HCT116 (cell line): ENCODE measurements at regions not wholly inside any gene's neighbourhood (a gene's known extent, or its start where the extent isn't known, plus 50 kb on each side); places are given as distances from the start of the nearest gene placed in this dataset.
A peak's percentile ranks its signal among the peaks of the same experiment; 100 is the strongest.

Source experiments
- ATAC-seq: fragments of 200-7000 bp; cut with Tn5 transposase; 2 replicates; pipeline ENCODE4 v1.9.1; 2020; ENCODE audit warnings: mild to moderate bottlenecking, moderate library complexity
- BruUV-seq: library from RNA; stranded (reverse); fragments of 400-500 nt; replicated peaks from 2 replicates; lab custom pipeline; 2021; lab: Mats Ljungman, UMichigan
- CTCF ChIA-PET: fragments of 300-600 bp; sonication (Branson Sonifier 250); formaldehyde crosslinking; loops from one replicate; lab custom pipeline; 2021; ENCODE audit warnings: antibody characterized with exemption; lab: Charles Lee
- POLR2A ChIA-PET: fragments of 300-600, 350-600 bp; sonication (Branson Sonifier 250); formaldehyde crosslinking; loops from one replicate; lab custom pipeline; 2021; ENCODE audit warnings: antibody characterized with exemption; lab: Charles Lee
- RAD21 ChIA-PET, 2 experiments: fragments of 300-600 bp; sonication (Branson Sonifier 250); formaldehyde crosslinking; loops; one replicate each; lab custom pipeline; 2023; ENCODE audit warnings: low total read pairs in 2 of 2; ENCODE audit not compliant: uncharacterized antibody in 2 of 2, unreplicated experiment in 2 of 2, low non-redundant PET in 1 of 2; lab: Charles Lee
- DNase-seq: peaks from one replicate; pipeline ENCODE4 v3.0.0-alpha.2; 2010; ENCODE audit warnings: low read depth, low spot score
- H2AFZ ChIP-seq: fragments of 200-600 bp; shearing (Covaris generic), sonication (generic); 2 replicates; pipeline ENCODE4 v1.6.1; 2017; ENCODE audit warnings: low read depth, mixed run types, mixed read lengths, antibody characterized with exemption, low read length; ENCODE audit not compliant: poor library complexity, severe bottlenecking
- H3K27ac ChIP-seq: 2 replicates; pipeline ENCODE4 v1.5.1; 2012; ENCODE audit warnings: low read depth, low read length
- H3K27me3 ChIP-seq: fragments of 200-600 bp; sonication (generic); 2 replicates; pipeline ENCODE4 v1.6.1; 2016; ENCODE audit warnings: mixed run types, low read length, mixed read lengths; ENCODE audit not compliant: insufficient read depth
- H3K36me3 ChIP-seq, 2 experiments: fragments of 200-500 bp in 1 of 2; fragments of 200-600 bp in 1 of 2; sonication (Bioruptor generic) in 1 of 2; sonication (generic) in 1 of 2; 2 replicates each; pipeline versions ENCODE4 v1.5.1 to v1.6.1; 2014 to 2016; ENCODE audit warnings: low read length in 2 of 2, inconsistent platforms in 1 of 2, mixed read lengths in 1 of 2, mixed run types in 1 of 2; ENCODE audit not compliant: insufficient read depth in 2 of 2, control insufficient read depth in 1 of 2
- H3K4me1 ChIP-seq, 2 experiments: fragments of 200-600 bp in 1 of 2; sonication (generic) in 1 of 2; 2 replicates each; pipeline versions ENCODE4 v1.5.1 to v1.6.1; 2012 to 2017; ENCODE audit warnings: low read length in 2 of 2, inconsistent platforms in 1 of 2, mild to moderate bottlenecking in 1 of 2, mixed read lengths in 1 of 2, mixed run types in 1 of 2, moderate library complexity in 1 of 2; ENCODE audit not compliant: insufficient read depth in 2 of 2, control insufficient read depth in 1 of 2
- H3K4me2 ChIP-seq: fragments of 200-600 bp; sonication (generic); 2 replicates; pipeline ENCODE4 v1.6.1; 2017; ENCODE audit warnings: mixed run types, low read length, mixed read lengths
- H3K4me3 ChIP-seq, 2 experiments: fragments of 200-600 bp in 1 of 2; sonication (generic) in 1 of 2; replicated peaks in 1 of 2; 2 replicates each; pipeline ENCODE4 v1.5.1; 2011 to 2016; ENCODE audit warnings: low read length in 2 of 2, control low read depth in 1 of 2, low read depth in 1 of 2, mild to moderate bottlenecking in 1 of 2, mixed read lengths in 1 of 2, mixed run types in 1 of 2
- H3K79me2 ChIP-seq: fragments of 200-600 bp; sonication (generic); 2 replicates; pipeline ENCODE4 v1.6.1; 2017; ENCODE audit warnings: mild to moderate bottlenecking, mixed run types, low read length, moderate library complexity, mixed read lengths; ENCODE audit not compliant: insufficient read depth
- H3K9ac ChIP-seq: fragments of 200-600 bp; sonication (generic); 2 replicates; pipeline ENCODE4 v1.6.1; 2016; ENCODE audit warnings: low read length, mixed read lengths
- H3K9me2 ChIP-seq: fragments of 200-600 bp; sonication (generic), shearing (Covaris generic); 2 replicates; pipeline ENCODE4 v1.6.1; 2017; ENCODE audit warnings: mixed run types, mild to moderate bottlenecking, moderate library complexity; ENCODE audit not compliant: insufficient read depth
- H3K9me3 ChIP-seq, 2 experiments: fragments of 200-500 bp in 1 of 2; fragments of 200-600 bp in 1 of 2; sonication (Bioruptor generic) in 1 of 2; sonication (generic) in 1 of 2; 2 replicates each; pipeline ENCODE4 v1.6.1; 2014 to 2017; ENCODE audit warnings: low read length in 2 of 2, mixed read lengths in 2 of 2, inconsistent platforms in 1 of 2, low read depth in 1 of 2, mild to moderate bottlenecking in 1 of 2, mixed run types in 1 of 2, moderate library complexity in 1 of 2; ENCODE audit not compliant: control insufficient read depth in 1 of 2, insufficient read depth in 1 of 2
- H4K20me1 ChIP-seq: fragments of 200-600 bp; sonication (generic), shearing (Covaris generic); 2 replicates; pipeline ENCODE4 v1.6.1; 2017; ENCODE audit warnings: mixed run types, mild to moderate bottlenecking, moderate library complexity; ENCODE audit not compliant: insufficient read depth
- CEBPB ChIP-seq: IDR thresholded peaks from 2 replicates; pipeline ENCODE4 v1.6.1; 2012; ENCODE audit warnings: low read depth
- EZH2 ChIP-seq: fragments of 200-600 bp; sonication (generic); IDR thresholded peaks from 2 replicates; pipeline ENCODE4 v1.6.1; 2017; ENCODE audit warnings: antibody characterized with exemption, mixed run types
- EZH2phosphoT487 ChIP-seq: fragments of 200-600 bp; IDR thresholded peaks from 2 replicates; pipeline ENCODE4 v1.6.1; 2018; ENCODE audit warnings: antibody characterized with exemption, borderline replicate concordance
- FOSL1 ChIP-seq: IDR thresholded peaks from 2 replicates; pipeline ENCODE4 v1.6.1; 2012; ENCODE audit warnings: low read depth
- MAX ChIP-seq: IDR thresholded peaks from 2 replicates; pipeline ENCODE4 v1.6.1; 2012
- POLR2A ChIP-seq: IDR thresholded peaks from 2 replicates; pipeline ENCODE4 v1.7.0; 2011; ENCODE audit warnings: borderline replicate concordance; ENCODE audit not compliant: insufficient read depth, insufficient read length; ENCODE audit errors: extremely low read depth
- REST ChIP-seq: IDR thresholded peaks from 2 replicates; pipeline ENCODE4 v1.6.1; 2012; ENCODE audit warnings: low read depth
- SRF ChIP-seq: IDR thresholded peaks from 2 replicates; pipeline ENCODE4 v1.6.1; 2012; ENCODE audit warnings: low read depth
- TCF7L2 ChIP-seq: IDR thresholded peaks from 2 replicates; pipeline ENCODE4 v1.7.0; 2011; ENCODE audit warnings: borderline replicate concordance, inconsistent platforms; ENCODE audit not compliant: insufficient read depth, insufficient read length; ENCODE audit errors: extremely low read depth
- ZNF274 ChIP-seq: fragments of 200-500 bp; sonication (Bioruptor generic); IDR thresholded peaks from 2 replicates; pipeline ENCODE4 v1.6.1; 2014; ENCODE audit warnings: mild to moderate bottlenecking, low read depth, low read length, inconsistent platforms
- intact Hi-C: fragments of 100-400 bp; cut with micrococcal nuclease; formaldehyde crosslinking; loops from 2 replicates; pipeline ENCODE4 v1.10.0; 2022

GRCh38 chr5:174839196-174839595, 114.8 kb downstream of the MSX2 start:
- H3K9me3 ChIP-seq = no peaks in the 10 kb centered on the region
- H3K27ac ChIP-seq = no peak overlapping the region
- H3K36me3 ChIP-seq = no peaks in the 10 kb centered on the region
- peaks cover 2% of the 10 kb centered on the region; the same call in 1 of the 2 replicates for H3K9me2 ChIP-seq
- H3K4me2 ChIP-seq = no peak overlapping the region
- H3K27me3 ChIP-seq = peaks cover 10% of the 10 kb centered on the region; the same call in 1 of the 2 replicates
- RAD21 ChIA-PET = no interaction called here
- DNase-seq (no peak), ATAC-seq (no peak)
- H4K20me1 ChIP-seq = no peaks in the 10 kb centered on the region
- BruUV-seq = no TSS peak
- TF ChIP-seq EZH2 = no peak
- TF ChIP-seq TCF7L2 = no peak
- no peak for TF ChIP-seq EZH2phosphoT487
- no peak for TF ChIP-seq CEBPB
- TF ChIP-seq FOSL1 = no peak
- no peak for TF ChIP-seq POLR2A
- CTCF ChIA-PET = interaction anchor here (1.3 kb wide), 1 partner anchor 125 kb away, joined by 3 read pairs; no protein-coding TSS in a partner anchor
- POLR2A ChIA-PET = no interaction called here
- H2AFZ ChIP-seq = no peak overlapping the region
- intact Hi-C loops = loop anchor here (2.0 kb wide), 1 partner anchor 96 kb away; no protein-coding TSS in a partner anchor
- H3K4me1 ChIP-seq = no peaks in the 10 kb centered on the region
- no peaks in the 10 kb centered on the region for H3K79me2 ChIP-seq
- no peak overlapping the region for H3K9ac ChIP-seq
- no peak overlapping the region for H3K4me3 ChIP-seq

GRCh38 chr5:174837919-174838902, 113.8 kb downstream of the MSX2 start:
- Histone ChIP-seq H3K36me3 (no peaks in the 10 kb centered on the region), H3K27ac (no peak overlapping the region), H3K79me2 (no peaks in the 10 kb centered on the region), H3K9me3 (no peaks in the 10 kb centered on the region), H3K4me1 (no peaks in the 10 kb centered on the region), H3K27me3 (peaks cover 9% of the 10 kb centered on the region; the same call in 1 of the 2 replicates), H2AFZ (no peak overlapping the region), H4K20me1 (no peaks in the 10 kb centered on the region), H3K9me2 (peaks cover 2% of the 10 kb centered on the region; the same call in 1 of the 2 replicates), H3K4me3 (no peak overlapping the region), H3K4me2 (peak overlapping the region; percentile 30; the same call in 1 of the 2 replicates), H3K9ac (no peak overlapping the region)
- no TSS peak for BruUV-seq
- ATAC-seq (peak; percentile 74), DNase-seq (peak; percentile 16)
- CTCF ChIA-PET = interaction anchor here (1.1 to 1.3 kb wide), 2 partner anchors 61 to 126 kb away, joined by 3 read pairs; no protein-coding TSS in a partner anchor
- POLR2A ChIA-PET = no interaction called here
- RAD21 ChIA-PET = interaction anchor here in 1 of 2 experiments (0.6 kb wide), 1 partner anchor 41 kb away, joined by 3 read pairs; no protein-coding TSS in a partner anchor
- intact Hi-C loops = loop anchor here (2.0 kb wide), 1 partner anchor 97 kb away; no protein-coding TSS in a partner anchor
- TF ChIP-seq EZH2 = no peak
- TF ChIP-seq ZNF274 = no peak
- TF ChIP-seq SRF = no peak
- TF ChIP-seq FOSL1 = no peak
- no peak for TF ChIP-seq MAX
- no peak for TF ChIP-seq TCF7L2
- no peak for TF ChIP-seq REST
- TF ChIP-seq CEBPB = no peak
